ENCODE measurements at regions not wholly inside any gene's neighbourhood (a gene's known extent, or its start where the extent isn't known, plus 50 kb on each side); places are given as distances from the start of the nearest gene placed in this dataset.
A peak's percentile ranks its signal among the peaks of the same experiment; 100 is the strongest.

DNA sequence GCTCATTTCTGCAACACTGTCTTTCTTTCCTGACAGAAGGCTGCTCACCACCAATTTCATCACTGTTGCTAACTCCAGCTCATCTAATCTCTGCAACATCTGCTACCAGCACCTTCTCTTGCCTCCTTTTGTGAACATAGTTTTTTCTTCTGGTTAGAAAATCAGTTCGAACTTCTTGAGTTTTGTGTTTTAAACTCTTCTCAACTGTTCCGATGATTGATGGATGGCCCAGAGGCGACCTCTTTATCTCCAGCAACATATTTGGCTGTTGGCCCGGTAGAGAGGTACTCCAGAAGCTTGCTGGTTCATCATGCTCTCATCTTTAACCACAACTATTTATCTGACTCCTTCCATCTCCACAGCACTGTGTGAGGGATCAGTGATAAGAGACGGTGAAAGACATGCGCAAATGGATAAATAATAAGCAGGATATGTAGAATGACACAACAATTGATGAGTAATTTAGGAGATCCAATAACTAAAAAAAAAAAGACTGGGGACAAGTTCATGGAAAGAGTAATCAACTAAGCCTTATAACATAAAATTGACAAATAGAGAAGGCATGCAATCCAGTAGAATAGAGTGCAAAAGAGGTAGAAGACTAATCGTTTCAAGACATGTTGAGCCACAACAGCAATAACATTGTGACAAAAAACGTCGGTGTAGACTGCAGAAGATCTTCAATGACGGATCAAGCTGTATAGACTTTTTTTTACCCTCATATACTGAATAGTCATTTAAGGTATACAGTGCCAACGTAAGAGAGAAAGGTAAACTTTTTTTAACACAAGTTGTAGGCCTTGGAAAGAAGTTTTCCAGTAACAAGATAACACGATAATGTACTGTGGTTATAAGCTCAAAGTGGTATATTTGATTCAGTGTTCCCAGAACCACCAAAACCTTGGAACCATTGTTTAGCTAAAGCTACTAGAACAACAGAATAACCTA is 152.2 kb downstream of the CRPPA start (continued):
- TF ChIP-seq NFXL1 (CRISPR knock-in tag; IDR thresholded peaks at IDR 0.05) (no peak), SNIP1 (IDR thresholded peaks at IDR 0.05; ENCODE audit: low read depth) (no peak; the same call in 1 of the 2 replicates), NFIC (IDR thresholded peaks at IDR 0.05) (peak; percentile 99), RAD21 (CRISPR knock-in tag; conservative IDR thresholded peaks at IDR 0.05 in 1 of 2, IDR thresholded peaks at IDR 0.05 in 1 of 2) (peak in 1 of 2 experiments; percentile 42)
- TF ChIP-seq, protein P1, sequence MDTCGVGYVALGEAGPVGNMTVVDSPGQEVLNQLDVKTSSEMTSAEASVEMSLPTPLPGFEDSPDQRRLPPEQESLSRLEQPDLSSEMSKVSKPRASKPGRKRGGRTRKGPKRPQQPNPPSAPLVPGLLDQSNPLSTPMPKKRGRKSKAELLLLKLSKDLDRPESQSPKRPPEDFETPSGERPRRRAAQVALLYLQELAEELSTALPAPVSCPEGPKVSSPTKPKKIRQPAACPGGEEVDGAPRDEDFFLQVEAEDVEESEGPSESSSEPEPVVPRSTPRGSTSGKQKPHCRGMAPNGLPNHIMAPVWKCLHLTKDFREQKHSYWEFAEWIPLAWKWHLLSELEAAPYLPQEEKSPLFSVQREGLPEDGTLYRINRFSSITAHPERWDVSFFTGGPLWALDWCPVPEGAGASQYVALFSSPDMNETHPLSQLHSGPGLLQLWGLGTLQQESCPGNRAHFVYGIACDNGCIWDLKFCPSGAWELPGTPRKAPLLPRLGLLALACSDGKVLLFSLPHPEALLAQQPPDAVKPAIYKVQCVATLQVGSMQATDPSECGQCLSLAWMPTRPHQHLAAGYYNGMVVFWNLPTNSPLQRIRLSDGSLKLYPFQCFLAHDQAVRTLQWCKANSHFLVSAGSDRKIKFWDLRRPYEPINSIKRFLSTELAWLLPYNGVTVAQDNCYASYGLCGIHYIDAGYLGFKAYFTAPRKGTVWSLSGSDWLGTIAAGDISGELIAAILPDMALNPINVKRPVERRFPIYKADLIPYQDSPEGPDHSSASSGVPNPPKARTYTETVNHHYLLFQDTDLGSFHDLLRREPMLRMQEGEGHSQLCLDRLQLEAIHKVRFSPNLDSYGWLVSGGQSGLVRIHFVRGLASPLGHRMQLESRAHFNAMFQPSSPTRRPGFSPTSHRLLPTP (IDR thresholded peaks at IDR 0.05; ENCODE audit: borderline replicate concordance, extremely low read depth, insufficient read length) = no peak
